ENCODE measurements at regions not wholly inside any gene's neighbourhood (a gene's known extent, or its start where the extent isn't known, plus 50 kb on each side); places are given as distances from the start of the nearest gene placed in this dataset.

- no peak overlapping the region for H3K27ac Mint-ChIP-seq (ENCODE audit: unreplicated experiment)
Measured at GRCh38 chr3:182585532-182586150, 207.7 kb upstream of the ATP11B start.

GRCh38 chr3:182592747-182593146, 200.6 kb upstream of the ATP11B start:
- H3K27me3 Mint-ChIP-seq (ENCODE audit: unreplicated experiment): peaks cover 17% of the 10 kb centered on the region
- no peaks in the 10 kb centered on the region for H3K9me3 Mint-ChIP-seq (ENCODE audit: unreplicated experiment)
- DNase-seq (ENCODE audit: extremely low spot score, unreplicated experiment): no peak
- no peaks in the 10 kb centered on the region for H3K4me1 Mint-ChIP-seq (ENCODE audit: unreplicated experiment)
- H3K36me3 Mint-ChIP-seq (ENCODE audit: unreplicated experiment): no peaks in the 10 kb centered on the region
- TF ChIP-seq CTCF (IDR thresholded peaks at IDR 0.05): no peak
- H3K27ac Mint-ChIP-seq (ENCODE audit: unreplicated experiment): no peak overlapping the region
- H3K4me3 Mint-ChIP-seq (ENCODE audit: unreplicated experiment): no peak overlapping the region

More at GRCh38 chr3:182585532-182586150, 207.7 kb upstream of the ATP11B start:
- Mint-ChIP-seq H3K4me3 (ENCODE audit: unreplicated experiment) (no peak overlapping the region), H3K4me1 (ENCODE audit: unreplicated experiment) (no peaks in the 10 kb centered on the region), H3K36me3 (ENCODE audit: unreplicated experiment) (no peaks in the 10 kb centered on the region), H3K9me3 (ENCODE audit: unreplicated experiment) (no peaks in the 10 kb centered on the region), H3K27me3 (ENCODE audit: unreplicated experiment) (peaks cover 21% of the 10 kb centered on the region)
- no peak for TF ChIP-seq CTCF (IDR thresholded peaks at IDR 0.05)
- no peak for DNase-seq (ENCODE audit: extremely low spot score, unreplicated experiment)

GRCh38 chr3:182596676-182597410, 196.5 kb upstream of the ATP11B start:
- Mint-ChIP-seq H3K4me1 (ENCODE audit: unreplicated experiment) (no peaks in the 10 kb centered on the region), H3K9me3 (ENCODE audit: unreplicated experiment) (peaks cover under 1% of the 10 kb centered on the region), H3K36me3 (ENCODE audit: unreplicated experiment) (no peaks in the 10 kb centered on the region), H3K27me3 (ENCODE audit: unreplicated experiment) (peaks cover 20% of the 10 kb centered on the region), H3K4me3 (ENCODE audit: unreplicated experiment) (no peak overlapping the region), H3K27ac (ENCODE audit: unreplicated experiment) (no peak overlapping the region)
- no peak for DNase-seq (ENCODE audit: extremely low spot score, unreplicated experiment)
- TF ChIP-seq CTCF (IDR thresholded peaks at IDR 0.05): no peak

- DNase-seq (ENCODE audit: extremely low spot score, unreplicated experiment): no peak
- peaks cover 3% of the 10 kb centered on the region for H3K9me3 Mint-ChIP-seq (ENCODE audit: unreplicated experiment)
- peaks cover 16% of the 10 kb centered on the region for H3K27me3 Mint-ChIP-seq (ENCODE audit: unreplicated experiment)
- no peak overlapping the region for H3K27ac Mint-ChIP-seq (ENCODE audit: unreplicated experiment)
- no peaks in the 10 kb centered on the region for H3K4me1 Mint-ChIP-seq (ENCODE audit: unreplicated experiment)
- H3K4me3 Mint-ChIP-seq (ENCODE audit: unreplicated experiment): no peak overlapping the region
- no peak for TF ChIP-seq CTCF (IDR thresholded peaks at IDR 0.05)
- H3K36me3 Mint-ChIP-seq (ENCODE audit: unreplicated experiment): no peaks in the 10 kb centered on the region
Measured at GRCh38 chr3:182597621-182598041, 195.7 kb upstream of the ATP11B start.

- Mint-ChIP-seq H3K27me3 (ENCODE audit: unreplicated experiment) (peaks cover 7% of the 10 kb centered on the region), H3K27ac (ENCODE audit: unreplicated experiment) (no peak overlapping the region), H3K9me3 (ENCODE audit: unreplicated experiment) (peaks cover 3% of the 10 kb centered on the region), H3K36me3 (ENCODE audit: unreplicated experiment) (no peaks in the 10 kb centered on the region), H3K4me1 (ENCODE audit: unreplicated experiment) (no peaks in the 10 kb centered on the region), H3K4me3 (ENCODE audit: unreplicated experiment) (no peak overlapping the region)
- no peak for TF ChIP-seq CTCF (IDR thresholded peaks at IDR 0.05)
- no peak for DNase-seq (ENCODE audit: extremely low spot score, unreplicated experiment)
Measured at GRCh38 chr3:182601597-182601996, 191.7 kb upstream of the ATP11B start.

All from osteocyte (in vitro differentiated cells).